Neuronal stem cell (in vitro differentiated cells): ENCODE measurements at regions not wholly inside any gene's neighbourhood (a gene's known extent, or its start where the extent isn't known, plus 50 kb on each side); places are given as distances from the start of the nearest gene placed in this dataset.
A peak's percentile ranks its signal among the peaks of the same experiment; 100 is the strongest.
"Not testable (repeated sequence)": the region's sequence is repeated elsewhere in the genome, so short reads cannot be mapped to it uniquely, and the experiment has no call there.

Experiments used
- DNase-seq: peaks from one replicate; pipeline ENCODE4 v3.0.0-alpha.2; 2013; ENCODE audit warnings: low spot score
- H2AFZ ChIP-seq: one replicate; pipeline ENCODE4 v1.6.1; 2013; ENCODE audit warnings: mild to moderate bottlenecking, low read length, inconsistent platforms
- H2AK5ac ChIP-seq: 2 replicates; pipeline ENCODE4 v1.6.1; 2013; ENCODE audit warnings: low read depth, mild to moderate bottlenecking, inconsistent platforms, low read length, moderate library complexity, mixed read lengths
- H2BK120ac ChIP-seq: 2 replicates; pipeline ENCODE4 v1.6.1; 2013; ENCODE audit warnings: low read depth, mild to moderate bottlenecking, inconsistent platforms, low read length, moderate library complexity, mixed read lengths
- H2BK12ac ChIP-seq: one replicate; pipeline ENCODE4 v1.6.1; 2013; ENCODE audit warnings: low read length, inconsistent platforms
- H2BK15ac ChIP-seq: 2 replicates; pipeline ENCODE4 v1.6.1; 2013; ENCODE audit warnings: mild to moderate bottlenecking, low read length, inconsistent platforms, mixed read lengths
- H2BK5ac ChIP-seq: one replicate; pipeline ENCODE4 v1.6.1; 2013; ENCODE audit warnings: inconsistent platforms, mild to moderate bottlenecking, low read length, moderate library complexity
- H3K14ac ChIP-seq: one replicate; pipeline ENCODE4 v1.6.1; 2013; ENCODE audit warnings: low read length, inconsistent platforms
- H3K18ac ChIP-seq: 2 replicates; pipeline ENCODE4 v1.6.1; 2013; ENCODE audit warnings: low read length, inconsistent platforms
- H3K23ac ChIP-seq: 2 replicates; pipeline ENCODE4 v1.6.1; 2013; ENCODE audit warnings: low read depth, mild to moderate bottlenecking, mixed read lengths, low read length, inconsistent platforms; ENCODE audit not compliant: poor library complexity
- H3K27ac ChIP-seq: replicated peaks from 3 replicates; pipeline ENCODE4 v1.5.1; 2013; ENCODE audit warnings: low read length, inconsistent platforms
- H3K27me3 ChIP-seq, 3 experiments: 2 replicates each; pipeline ENCODE4 v1.6.1; 2013; ENCODE audit warnings: low read length in 3 of 3, mild to moderate bottlenecking in 2 of 3, inconsistent platforms in 1 of 3, low read depth in 1 of 3, mixed read lengths in 1 of 3, moderate library complexity in 1 of 3; ENCODE audit not compliant: control insufficient read depth in 3 of 3, insufficient read depth in 3 of 3
- H3K36me3 ChIP-seq, 2 donors: replicated peaks in 1 of 2; 2 replicates each; pipeline ENCODE4 v1.6.1; 2013; ENCODE audit warnings: low read length in 2 of 2; ENCODE audit not compliant: control insufficient read depth in 2 of 2, insufficient read depth in 2 of 2
- H3K4ac ChIP-seq: 2 replicates; pipeline ENCODE4 v1.6.1; 2013; ENCODE audit warnings: inconsistent platforms, mild to moderate bottlenecking, low read length, moderate library complexity
- H3K4me1 ChIP-seq, 2 donors: 1 replicate in 1 of 2; 2 replicates in 1 of 2; pipeline ENCODE4 v1.6.1; 2013; ENCODE audit warnings: low read length in 2 of 2, low read depth in 1 of 2; ENCODE audit not compliant: control insufficient read depth in 2 of 2, insufficient read depth in 1 of 2
- H3K4me2 ChIP-seq: one replicate; pipeline ENCODE4 v1.6.1; 2013; ENCODE audit warnings: mild to moderate bottlenecking, low read length, inconsistent platforms; ENCODE audit not compliant: insufficient read depth, poor library complexity, severe bottlenecking
- H3K4me3 ChIP-seq, 2 donors: 2 replicates each; pipeline ENCODE4 v1.5.1; 2013; ENCODE audit warnings: low read length in 2 of 2, mild to moderate bottlenecking in 2 of 2, inconsistent platforms in 1 of 2, moderate library complexity in 1 of 2
- H3K79me1 ChIP-seq: one replicate; pipeline ENCODE4 v1.6.1; 2013; ENCODE audit warnings: low read depth, mild to moderate bottlenecking, inconsistent platforms, low read length, moderate library complexity
- H3K9ac ChIP-seq: one replicate; pipeline ENCODE4 v1.6.1; 2013; ENCODE audit warnings: mild to moderate bottlenecking, low read depth, low read length, inconsistent platforms; ENCODE audit not compliant: poor library complexity
- H3K9me3 ChIP-seq, 2 donors: replicated peaks in 1 of 2; 2 replicates each; pipeline versions ENCODE3 to v1.6.1; 2013; ENCODE audit warnings: low read length in 2 of 2, mild to moderate bottlenecking in 2 of 2, inconsistent platforms in 1 of 2, low read depth in 1 of 2, mixed read lengths in 1 of 2, moderate library complexity in 1 of 2; ENCODE audit not compliant: control insufficient read depth in 2 of 2, insufficient read depth in 1 of 2
- H4K8ac ChIP-seq: one replicate; pipeline ENCODE4 v1.6.1; 2013; ENCODE audit warnings: low read depth, mild to moderate bottlenecking, inconsistent platforms, low read length, moderate library complexity
- H4K91ac ChIP-seq: one replicate; pipeline ENCODE4 v1.6.1; 2013; ENCODE audit warnings: low read length, low read depth, mild to moderate bottlenecking, inconsistent platforms; ENCODE audit not compliant: poor library complexity
- WGBS, 2 donors: extraction: QIAGEN DNeasy Blood & Tissue Kit; methylation state at CpG; one replicate each; pipeline ENCODE4 v1.1.7; 2013; ENCODE audit warnings: missing lambda C conversion rate in 2 of 2, mixed read lengths in 1 of 2; ENCODE audit not compliant: insufficient read length in 2 of 2, insufficient replicate concordance in 1 of 2; ENCODE audit errors: extremely low coverage in 2 of 2; 5-methylcytosine and 5-hydroxymethylcytosine counted together

- no peak overlapping the region for H3K4me3 ChIP-seq
- H2AFZ ChIP-seq: no peak overlapping the region
- H3K14ac ChIP-seq: no peak overlapping the region
- no peak overlapping the region for H2BK12ac ChIP-seq
- no peak overlapping the region for H2BK15ac ChIP-seq
- WGBS, 2 donors: no CpG with 5 or more reads among the region's 2 CpGs
- no peak overlapping the region for H4K8ac ChIP-seq
- H2BK5ac ChIP-seq: no peak overlapping the region
- no peaks in the 10 kb centered on the region for H3K79me1 ChIP-seq
- no peak overlapping the region for H4K91ac ChIP-seq
- H3K9me3 ChIP-seq: no peaks in the 10 kb centered on the region
- no peaks in the 10 kb centered on the region for H3K27me3 ChIP-seq
- no peak overlapping the region for H3K4me2 ChIP-seq
- H3K27ac ChIP-seq: no peak overlapping the region
- H2BK120ac ChIP-seq: no peak overlapping the region
- H3K18ac ChIP-seq: no peak overlapping the region
- no peak overlapping the region for H3K23ac ChIP-seq
- no peak overlapping the region for H2AK5ac ChIP-seq
- no peak overlapping the region for H3K9ac ChIP-seq
- no peaks in the 10 kb centered on the region for H3K36me3 ChIP-seq
- H3K4ac ChIP-seq: no peak overlapping the region
- no peak for DNase-seq
- no peaks in the 10 kb centered on the region for H3K4me1 ChIP-seq
Observed at GRCh38 chr4:114137984-114138383, 158.5 kb upstream of the ARSJ start.

GRCh38 chr4:114146947-114147618, 167.6 kb upstream of the ARSJ start:
- H3K4me3 ChIP-seq: no peak overlapping the region
- no peaks in the 10 kb centered on the region for H3K79me1 ChIP-seq
- H4K91ac ChIP-seq: no peak overlapping the region
- H3K27ac ChIP-seq: no peak overlapping the region
- no peaks in the 10 kb centered on the region for H3K9me3 ChIP-seq
- H3K18ac ChIP-seq: no peak overlapping the region
- H2BK5ac ChIP-seq: no peak overlapping the region
- H3K14ac ChIP-seq: no peak overlapping the region
- H3K9ac ChIP-seq: no peak overlapping the region
- WGBS, 2 donors: no CpG with 5 or more reads among the region's 10 CpGs
- H3K27me3 ChIP-seq: no peaks in the 10 kb centered on the region
- no peak overlapping the region for H4K8ac ChIP-seq
- no peak overlapping the region for H3K4ac ChIP-seq
- H2BK120ac ChIP-seq: no peak overlapping the region
- H2BK15ac ChIP-seq: no peak overlapping the region
- peak overlapping the region; percentile 81 for H2AFZ ChIP-seq
- no peak overlapping the region for H3K23ac ChIP-seq
- H3K4me1 ChIP-seq: no peaks in the 10 kb centered on the region
- no peaks in the 10 kb centered on the region for H3K36me3 ChIP-seq
- DNase-seq: no peak
- no peak overlapping the region for H3K4me2 ChIP-seq
- no peak overlapping the region for H2BK12ac ChIP-seq
- no peak overlapping the region for H2AK5ac ChIP-seq

GRCh38 chr4:114147619-114148208, 168.3 kb upstream of the ARSJ start:
- not testable (repeated sequence) for H2BK12ac ChIP-seq, H3K23ac ChIP-seq, H4K91ac ChIP-seq, H3K36me3 ChIP-seq, H3K9ac ChIP-seq, H3K4me1 ChIP-seq, H3K18ac ChIP-seq, H3K4ac ChIP-seq, H3K9me3 ChIP-seq, H3K79me1 ChIP-seq, H3K27me3 ChIP-seq, H4K8ac ChIP-seq, H3K27ac ChIP-seq, H3K14ac ChIP-seq, H2BK5ac ChIP-seq, H3K4me2 ChIP-seq, H2BK15ac ChIP-seq, H3K4me3 ChIP-seq, DNase-seq, H2BK120ac ChIP-seq, H2AK5ac ChIP-seq
- H2AFZ ChIP-seq: peak overlapping the region; percentile 81
- WGBS, 2 donors: no CpG with 5 or more reads among the region's 17 CpGs

DNA sequence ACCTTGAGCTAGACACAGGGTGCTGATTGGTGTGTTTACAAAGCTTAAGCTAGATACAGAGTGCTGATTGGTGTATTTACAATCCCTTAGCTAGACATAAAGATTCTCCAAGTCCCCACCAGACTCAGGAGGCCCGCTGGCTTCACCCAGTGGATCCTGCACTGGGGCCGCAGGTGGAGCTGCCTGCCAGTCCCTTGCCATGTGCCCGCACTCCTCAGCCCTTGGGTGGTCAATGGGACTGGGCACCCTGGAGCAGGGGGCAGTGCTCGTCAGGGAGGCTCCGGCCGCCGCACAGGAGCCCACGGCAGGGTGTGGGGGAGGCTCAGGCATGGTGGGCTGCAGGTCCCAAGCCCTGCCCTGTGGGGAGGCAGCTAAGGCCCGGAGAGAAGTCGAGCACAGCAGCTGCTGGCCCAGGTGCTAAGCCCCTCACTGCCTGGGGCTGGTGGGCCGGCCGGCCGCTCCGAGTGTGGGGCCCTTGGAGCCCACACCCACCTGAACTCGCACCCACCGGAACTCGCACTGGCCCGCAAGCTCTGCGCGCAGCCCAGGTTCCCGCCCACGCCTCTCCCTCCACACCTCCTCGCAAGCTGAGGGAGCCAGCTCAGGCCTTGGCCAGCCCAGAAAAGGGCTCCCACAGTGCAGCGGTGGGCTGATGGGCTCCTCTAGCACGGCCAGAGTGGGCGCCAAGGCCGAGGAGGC, 169.1 kb upstream of the ARSJ start:
- H3K4me2 ChIP-seq, H3K4me3 ChIP-seq, H3K79me1 ChIP-seq, H2BK12ac ChIP-seq, H4K91ac ChIP-seq, H2AK5ac ChIP-seq, H2AFZ ChIP-seq, H4K8ac ChIP-seq, DNase-seq, H3K4ac ChIP-seq, H3K36me3 ChIP-seq, H3K27ac ChIP-seq, H3K9ac ChIP-seq, H3K27me3 ChIP-seq, H3K9me3 ChIP-seq, H3K14ac ChIP-seq, H2BK120ac ChIP-seq, H3K4me1 ChIP-seq, H2BK5ac ChIP-seq, H2BK15ac ChIP-seq: not testable (repeated sequence)
- peak overlapping the region; percentile 65 for H3K23ac ChIP-seq
- H3K18ac ChIP-seq: peak overlapping the region; percentile 28
- whole genome bisulfite sequencing, 2 donors: no CpG with 5 or more reads among the region's 27 CpGs
